ENCODE measurements at regions not wholly inside any gene's neighbourhood (a gene's known extent, or its start where the extent isn't known, plus 50 kb on each side); places are given as distances from the start of the nearest gene placed in this dataset.

DNA sequence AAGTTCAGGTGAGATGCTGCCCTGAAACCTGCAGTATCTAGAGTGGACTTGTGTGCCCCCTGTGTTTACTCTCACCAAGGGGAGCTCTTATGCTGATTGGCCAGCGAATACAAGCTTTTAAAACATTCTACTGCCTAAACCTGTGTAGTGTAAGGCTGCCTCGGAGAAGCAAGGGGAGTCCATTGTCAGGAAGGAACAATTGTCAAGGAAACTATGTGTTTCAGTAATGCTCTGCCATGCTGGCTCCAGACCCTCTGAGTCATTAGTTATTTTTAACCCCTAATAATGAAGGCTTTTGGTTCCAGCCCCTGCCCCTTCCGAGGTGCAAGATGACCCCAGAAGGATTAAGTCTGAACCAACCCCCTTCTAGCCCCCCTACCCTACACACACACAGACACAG lies 66.1 kb upstream of the CHMP2B start:
- Histone ChIP-seq H2AK5ac (ENCODE audit: low read depth, low read length) (no peak overlapping the region), H3K9me1 (ENCODE audit: insufficient read depth, low read length) (no peaks in the 10 kb centered on the region), H4K91ac (ENCODE audit: insufficient read depth, low read depth, low read length) (no peak overlapping the region), H3K4me2 (ENCODE audit: low read depth, low read length) (no peak overlapping the region), H2AK9ac (replicated peaks; ENCODE audit: low read depth, low read length, poor library complexity) (no peak overlapping the region), H4K5ac (ENCODE audit: low read depth, low read length) (no peak overlapping the region), H3K4me3 (ENCODE audit: insufficient read depth, low read depth, low read length) (no peak overlapping the region), H3K18ac (ENCODE audit: low read depth, low read length) (no peak overlapping the region), H3K79me1 (ENCODE audit: low read depth in 1 of 2, low read length in 2 of 2) (no peaks in the 10 kb centered on the region), H3K14ac (replicated peaks; ENCODE audit: low read depth, low read length) (no peak overlapping the region), H2BK20ac (ENCODE audit: low read depth, low read length) (no peak overlapping the region), H3K4ac (ENCODE audit: low read depth, low read length) (no peak overlapping the region), H2BK15ac (ENCODE audit: low read depth, low read length) (no peak overlapping the region), H3K23ac (ENCODE audit: low read depth, low read length) (no peak overlapping the region), H2BK120ac (ENCODE audit: low read depth, low read length) (no peak overlapping the region), H3K27ac (ENCODE audit: insufficient read depth, low read length) (no peak overlapping the region), H2BK5ac (ENCODE audit: low read depth, low read length, poor library complexity, severe bottlenecking) (no peak overlapping the region), H4K8ac (ENCODE audit: low read depth in 2 of 2, low read length in 2 of 2) (no peak overlapping the region), H3K9me3 (ENCODE audit: control insufficient read depth, insufficient read depth, low read length) (no peaks in the 10 kb centered on the region), H4K20me1 (ENCODE audit: insufficient read depth, low read length) (no peaks in the 10 kb centered on the region), H3K36me3 (ENCODE audit: control insufficient read depth, insufficient read depth, low read length) (no peaks in the 10 kb centered on the region), H3K27me3 (ENCODE audit: control insufficient read depth, insufficient read depth, low read length) (no peaks in the 10 kb centered on the region), H2AFZ (replicated peaks; ENCODE audit: low read length, poor library complexity) (no peak overlapping the region), H3K56ac (ENCODE audit: extremely low read depth, insufficient read depth, low read length) (no peak overlapping the region), H3K4me1 (ENCODE audit: control insufficient read depth, insufficient read depth, low read length) (no peaks in the 10 kb centered on the region), H3K9ac (ENCODE audit: low read depth, low read length) (no peak overlapping the region)
- intact Hi-C loops (cut with micrococcal nuclease), result no loop called here
- no TSS peak for BruUV-seq (replicated peaks)
- dilution Hi-C loops (cut with HindIII; ENCODE audit: low sequenced_read_pairs, unreplicated experiment), result no loop called here
- TF ChIP-seq, protein P1, sequence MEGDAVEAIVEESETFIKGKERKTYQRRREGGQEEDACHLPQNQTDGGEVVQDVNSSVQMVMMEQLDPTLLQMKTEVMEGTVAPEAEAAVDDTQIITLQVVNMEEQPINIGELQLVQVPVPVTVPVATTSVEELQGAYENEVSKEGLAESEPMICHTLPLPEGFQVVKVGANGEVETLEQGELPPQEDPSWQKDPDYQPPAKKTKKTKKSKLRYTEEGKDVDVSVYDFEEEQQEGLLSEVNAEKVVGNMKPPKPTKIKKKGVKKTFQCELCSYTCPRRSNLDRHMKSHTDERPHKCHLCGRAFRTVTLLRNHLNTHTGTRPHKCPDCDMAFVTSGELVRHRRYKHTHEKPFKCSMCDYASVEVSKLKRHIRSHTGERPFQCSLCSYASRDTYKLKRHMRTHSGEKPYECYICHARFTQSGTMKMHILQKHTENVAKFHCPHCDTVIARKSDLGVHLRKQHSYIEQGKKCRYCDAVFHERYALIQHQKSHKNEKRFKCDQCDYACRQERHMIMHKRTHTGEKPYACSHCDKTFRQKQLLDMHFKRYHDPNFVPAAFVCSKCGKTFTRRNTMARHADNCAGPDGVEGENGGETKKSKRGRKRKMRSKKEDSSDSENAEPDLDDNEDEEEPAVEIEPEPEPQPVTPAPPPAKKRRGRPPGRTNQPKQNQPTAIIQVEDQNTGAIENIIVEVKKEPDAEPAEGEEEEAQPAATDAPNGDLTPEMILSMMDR (conservative IDR thresholded peaks at IDR 0.05; ENCODE audit: low read depth, low read length), result no peak
- TF ChIP-seq MAZ (IDR thresholded peaks at IDR 0.05; ENCODE audit: borderline replicate concordance, low read depth, low read length), result no peak
- no peak for TF ChIP-seq RAD21 (IDR thresholded peaks at IDR 0.05; ENCODE audit: low read length)
- TF ChIP-seq RFX5 (IDR thresholded peaks at IDR 0.05; ENCODE audit: low read depth, low read length), result no peak
- TF ChIP-seq FOS (IDR thresholded peaks at IDR 0.05; ENCODE audit: low read depth, low read length), result no peak
- in situ Hi-C loops (cut with MboI; ENCODE audit: low sequenced_read_pairs), result loop anchor here (10.0 kb wide), 1 partner anchor 386 kb away; no protein-coding TSS in a partner anchor
- no CpG with 5 or more reads among the region's 3 CpGs for WGBS, 2 experiments (ENCODE audit: extremely low coverage in 2 of 2, insufficient read length in 1 of 2)
- CTCF ChIA-PET, result no interaction called here
- POLR2A ChIA-PET (ENCODE audit: unreplicated experiment), result no interaction called here
- DNase-seq (no peak), ATAC-seq (ENCODE audit: low read depth) (no peak)
